ENCODE measurements at regions not wholly inside any gene's neighbourhood (a gene's known extent, or its start where the extent isn't known, plus 50 kb on each side); places are given as distances from the start of the nearest gene placed in this dataset.

DNA sequence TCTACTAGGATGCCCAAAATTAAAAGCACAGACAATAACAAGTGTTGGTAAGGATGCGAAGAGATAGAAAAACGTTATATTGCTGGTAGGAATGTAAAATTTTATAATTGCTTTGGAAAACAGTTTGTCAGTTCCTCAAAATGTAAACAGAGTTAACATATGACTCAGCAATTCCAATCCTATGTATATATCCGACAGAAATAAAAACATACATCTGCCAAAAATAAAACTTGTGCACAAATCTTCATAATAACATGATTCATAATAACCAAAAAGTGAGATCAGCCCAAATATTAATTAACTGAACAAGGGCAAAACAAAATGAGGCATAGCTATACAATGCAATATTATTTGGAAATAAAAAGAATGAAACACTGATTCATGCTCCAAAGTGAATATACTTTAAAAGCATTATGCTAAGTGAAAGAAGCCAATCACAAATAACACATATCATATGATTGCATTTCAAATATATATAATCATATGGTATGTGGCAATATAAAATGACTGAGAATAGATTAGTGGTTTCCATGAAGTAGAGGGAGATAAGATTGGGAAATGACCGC is 609.3 kb downstream of the IGSF11 start:
- no peaks in the 10 kb centered on the region for H3K79me2 ChIP-seq (ENCODE audit: insufficient read depth, low read depth)
- no peaks in the 10 kb centered on the region for H3K27me3 ChIP-seq (ENCODE audit: insufficient read depth, low read depth)
- no peak overlapping the region for H3K27ac ChIP-seq
- no peak overlapping the region for H3K4me2 ChIP-seq
- no peaks in the 10 kb centered on the region for H4K20me1 ChIP-seq (ENCODE audit: insufficient read depth)
- H3K36me3 ChIP-seq (ENCODE audit: insufficient read depth), result no peaks in the 10 kb centered on the region
- no peak overlapping the region for H3K4me3 ChIP-seq (IDR thresholded peaks at IDR 0.05; ENCODE audit: insufficient read depth, low read depth, low read length)
- no peaks in the 10 kb centered on the region for H3K4me1 ChIP-seq (ENCODE audit: low read depth, poor library complexity, severe bottlenecking)
- no peak overlapping the region for H3K9ac ChIP-seq
- H2AFZ ChIP-seq (ENCODE audit: low read depth), result no peak overlapping the region
- TF ChIP-seq, protein P1, sequence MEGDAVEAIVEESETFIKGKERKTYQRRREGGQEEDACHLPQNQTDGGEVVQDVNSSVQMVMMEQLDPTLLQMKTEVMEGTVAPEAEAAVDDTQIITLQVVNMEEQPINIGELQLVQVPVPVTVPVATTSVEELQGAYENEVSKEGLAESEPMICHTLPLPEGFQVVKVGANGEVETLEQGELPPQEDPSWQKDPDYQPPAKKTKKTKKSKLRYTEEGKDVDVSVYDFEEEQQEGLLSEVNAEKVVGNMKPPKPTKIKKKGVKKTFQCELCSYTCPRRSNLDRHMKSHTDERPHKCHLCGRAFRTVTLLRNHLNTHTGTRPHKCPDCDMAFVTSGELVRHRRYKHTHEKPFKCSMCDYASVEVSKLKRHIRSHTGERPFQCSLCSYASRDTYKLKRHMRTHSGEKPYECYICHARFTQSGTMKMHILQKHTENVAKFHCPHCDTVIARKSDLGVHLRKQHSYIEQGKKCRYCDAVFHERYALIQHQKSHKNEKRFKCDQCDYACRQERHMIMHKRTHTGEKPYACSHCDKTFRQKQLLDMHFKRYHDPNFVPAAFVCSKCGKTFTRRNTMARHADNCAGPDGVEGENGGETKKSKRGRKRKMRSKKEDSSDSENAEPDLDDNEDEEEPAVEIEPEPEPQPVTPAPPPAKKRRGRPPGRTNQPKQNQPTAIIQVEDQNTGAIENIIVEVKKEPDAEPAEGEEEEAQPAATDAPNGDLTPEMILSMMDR (conservative IDR thresholded peaks at IDR 0.05; ENCODE audit: low read depth, low read length), result no peak

GRCh38 chr3:118433825-118434224 is 600.8 kb downstream of the IGSF11 start:
- TF ChIP-seq, protein P1 (conservative IDR thresholded peaks at IDR 0.05; ENCODE audit: low read depth, low read length), result no peak
- H3K4me3 ChIP-seq (IDR thresholded peaks at IDR 0.05; ENCODE audit: insufficient read depth, low read depth, low read length), result no peak overlapping the region
- no peak overlapping the region for H3K4me2 ChIP-seq
- no peaks in the 10 kb centered on the region for H3K79me2 ChIP-seq (ENCODE audit: insufficient read depth, low read depth)
- H2AFZ ChIP-seq (ENCODE audit: low read depth), result no peak overlapping the region
- no peaks in the 10 kb centered on the region for H3K27me3 ChIP-seq (ENCODE audit: insufficient read depth, low read depth)
- H3K9ac ChIP-seq, result no peak overlapping the region
- H3K36me3 ChIP-seq (ENCODE audit: insufficient read depth), result no peaks in the 10 kb centered on the region
- no peaks in the 10 kb centered on the region for H3K4me1 ChIP-seq (ENCODE audit: low read depth, poor library complexity, severe bottlenecking)
- H3K27ac ChIP-seq, result no peak overlapping the region
- H4K20me1 ChIP-seq (ENCODE audit: insufficient read depth), result no peaks in the 10 kb centered on the region

- no peak overlapping the region for H3K9ac ChIP-seq
- no peaks in the 10 kb centered on the region for H4K20me1 ChIP-seq (ENCODE audit: insufficient read depth)
- H3K79me2 ChIP-seq (ENCODE audit: insufficient read depth, low read depth), result no peaks in the 10 kb centered on the region
- no peak overlapping the region for H3K4me2 ChIP-seq
- no peak overlapping the region for H3K4me3 ChIP-seq (IDR thresholded peaks at IDR 0.05; ENCODE audit: insufficient read depth, low read depth, low read length)
- TF ChIP-seq, protein P1 (conservative IDR thresholded peaks at IDR 0.05; ENCODE audit: low read depth, low read length), result no peak
- H3K4me1 ChIP-seq (ENCODE audit: low read depth, poor library complexity, severe bottlenecking), result no peaks in the 10 kb centered on the region
- H2AFZ ChIP-seq (ENCODE audit: low read depth), result no peak overlapping the region
- no peak overlapping the region for H3K27ac ChIP-seq
- no peaks in the 10 kb centered on the region for H3K36me3 ChIP-seq (ENCODE audit: insufficient read depth)
- no peaks in the 10 kb centered on the region for H3K27me3 ChIP-seq (ENCODE audit: insufficient read depth, low read depth)
Observed at GRCh38 chr3:118435851-118436350, 598.7 kb downstream of the IGSF11 start.

DNA sequence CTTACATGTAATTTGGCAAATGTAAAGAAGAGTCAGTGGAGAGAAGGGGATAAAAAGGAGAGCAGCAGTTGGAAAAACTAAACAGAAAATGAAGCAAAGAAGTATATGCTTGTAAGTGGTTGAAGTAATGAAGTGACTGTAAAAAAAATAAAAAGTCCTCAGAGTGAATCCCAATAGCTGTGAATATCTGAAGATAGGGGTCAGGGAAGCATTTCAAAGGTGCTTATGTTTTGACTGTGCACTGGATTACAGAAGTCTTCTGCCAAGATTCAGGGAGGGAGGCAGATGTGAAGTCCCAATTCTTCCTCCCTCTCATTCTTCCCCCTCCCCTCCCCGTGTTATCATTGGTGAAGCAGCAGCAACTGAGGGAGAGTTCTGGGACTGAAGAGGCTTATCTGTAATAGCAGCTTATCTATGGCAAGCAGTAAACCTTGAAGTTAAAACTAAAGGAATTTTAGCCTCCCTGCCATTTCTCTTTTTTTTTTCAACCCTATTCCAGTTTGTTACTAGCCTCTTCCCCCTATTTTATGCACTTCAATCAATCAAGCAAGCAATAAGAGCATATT is 597.9 kb downstream of the IGSF11 start:
- Histone ChIP-seq H3K9ac (no peak overlapping the region), H3K36me3 (ENCODE audit: insufficient read depth) (no peaks in the 10 kb centered on the region), H3K4me3 (IDR thresholded peaks at IDR 0.05; ENCODE audit: insufficient read depth, low read depth, low read length) (no peak overlapping the region), H3K79me2 (ENCODE audit: insufficient read depth, low read depth) (no peaks in the 10 kb centered on the region), H3K4me2 (no peak overlapping the region), H4K20me1 (ENCODE audit: insufficient read depth) (no peaks in the 10 kb centered on the region), H3K27ac (no peak overlapping the region), H3K27me3 (ENCODE audit: insufficient read depth, low read depth) (no peaks in the 10 kb centered on the region), H3K4me1 (ENCODE audit: low read depth, poor library complexity, severe bottlenecking) (no peaks in the 10 kb centered on the region), H2AFZ (ENCODE audit: low read depth) (no peak overlapping the region)
- TF ChIP-seq, protein P1 (conservative IDR thresholded peaks at IDR 0.05; ENCODE audit: low read depth, low read length), result no peak

All from KMS-11 (cell line).